H1 (cell line): ENCODE measurements at regions not wholly inside any gene's neighbourhood (a gene's known extent, or its start where the extent isn't known, plus 50 kb on each side); places are given as distances from the start of the nearest gene placed in this dataset.

ENCODE experiments used
- CTCF ChIA-PET: fragments of 300-600 bp; sonication (Branson Sonifier 250); formaldehyde crosslinking; loops from one replicate; lab custom pipeline; 2021; ENCODE audit not compliant: partially characterized antibody; lab: Charles Lee
- POLR2A ChIA-PET: fragments of 300-600 bp; sonication (Branson Sonifier 250); formaldehyde crosslinking; loops from one replicate; lab custom pipeline; 2021; ENCODE audit warnings: inconsistent platforms; ENCODE audit not compliant: partially characterized antibody; lab: Charles Lee
- DNase-seq, 2 experiments: peaks; one replicate each; pipeline versions ENCODE4 v3.0.0 to v3.0.0-alpha.2; 2010 to 2022; ENCODE audit warnings: low spot score in 2 of 2, low read depth in 1 of 2, mixed read lengths in 1 of 2
- FAIRE-seq: peaks from 2 replicates; lab custom pipeline; 2011; peaks lifted over from hg19 to GRCh38; lab: Jason Lieb, UNC
- H2AFZ ChIP-seq: 2 replicates; pipeline ENCODE4 v1.8.1; 2012; ENCODE audit warnings: low read length, inconsistent platforms
- H2AK5ac ChIP-seq: 2 replicates; pipeline ENCODE4 v1.6.1; 2013; ENCODE audit warnings: low read depth, low read length
- H2BK120ac ChIP-seq: replicated peaks from 2 replicates; pipeline ENCODE3; 2013; ENCODE audit warnings: low read depth, low read length, inconsistent platforms
- H2BK12ac ChIP-seq: 2 replicates; pipeline ENCODE4 v1.6.1; 2013; ENCODE audit warnings: low read depth, low read length
- H2BK15ac ChIP-seq: 2 replicates; pipeline ENCODE4 v1.6.1; 2013; ENCODE audit warnings: low read length
- H2BK20ac ChIP-seq: 2 replicates; pipeline ENCODE4 v1.6.1; 2013; ENCODE audit warnings: low read length
- H2BK5ac ChIP-seq: 2 replicates; pipeline ENCODE4 v1.6.1; 2013; ENCODE audit warnings: low read depth, low read length
- H3K14ac ChIP-seq: 2 replicates; pipeline ENCODE4 v1.6.1; 2013; ENCODE audit warnings: inconsistent platforms; ENCODE audit not compliant: insufficient read length
- H3K18ac ChIP-seq: 2 replicates; pipeline ENCODE4 v1.6.1; 2013; ENCODE audit warnings: low read length; ENCODE audit errors: extremely low read depth
- H3K23ac ChIP-seq: 2 replicates; pipeline ENCODE4 v1.6.1; 2013; ENCODE audit warnings: inconsistent platforms; ENCODE audit not compliant: insufficient read length
- H3K23me2 ChIP-seq: 2 replicates; pipeline ENCODE4 v1.6.1; 2013; ENCODE audit warnings: low read depth, low read length
- H3K27ac ChIP-seq: 2 replicates; pipeline ENCODE4 v1.6.1; 2011; ENCODE audit warnings: low read depth, low read length, inconsistent platforms
- H3K27me3 ChIP-seq, 4 experiments: replicated peaks in 1 of 4; 1 replicate in 1 of 4; 2 replicates in 3 of 4; pipeline versions ENCODE4 v1.6.1 to v1.8.1; 2011 to 2013; ENCODE audit warnings: low read length in 3 of 4, mild to moderate bottlenecking in 3 of 4, inconsistent platforms in 2 of 4, mixed read lengths in 2 of 4, moderate library complexity in 1 of 4; ENCODE audit not compliant: control insufficient read depth in 3 of 4, insufficient read depth in 3 of 4; ENCODE audit errors: extremely low read depth in 1 of 4
- H3K36me3 ChIP-seq, 4 experiments: 2 replicates each; pipeline versions ENCODE4 v1.6.1 to v1.8.1; 2011 to 2013; ENCODE audit warnings: mild to moderate bottlenecking in 4 of 4, low read length in 3 of 4, moderate library complexity in 2 of 4, control low read depth in 1 of 4, inconsistent platforms in 1 of 4; ENCODE audit not compliant: insufficient read depth in 4 of 4, control insufficient read depth in 2 of 4
- H3K4ac ChIP-seq: replicated peaks from 2 replicates; pipeline ENCODE3; 2013; ENCODE audit warnings: low read length, low read depth, mixed read lengths, inconsistent platforms; ENCODE audit not compliant: insufficient read length
- H3K4me1 ChIP-seq, 4 experiments: replicated peaks in 1 of 4; 1 replicate in 1 of 4; 2 replicates in 3 of 4; pipeline versions ENCODE4 v1.6.1 to v1.8.1; 2011 to 2013; ENCODE audit warnings: low read length in 3 of 4, inconsistent platforms in 2 of 4, mixed read lengths in 1 of 4; ENCODE audit not compliant: insufficient read depth in 4 of 4, control insufficient read depth in 3 of 4
- H3K4me2 ChIP-seq, 2 experiments: 2 replicates each; pipeline versions ENCODE4 v1.6.1 to v1.8.1; 2011 to 2013; ENCODE audit warnings: low read depth in 2 of 2, low read length in 2 of 2, control low read depth in 1 of 2, inconsistent platforms in 1 of 2, mild to moderate bottlenecking in 1 of 2; ENCODE audit not compliant: insufficient read depth in 1 of 2
- H3K4me3 ChIP-seq, 4 experiments: fragments of 200-600, 300-600 bp in 1 of 4; sonication (generic), shearing (Covaris generic), sonication (Bioruptor Twin) in 1 of 4; 2 replicates each; pipeline versions ENCODE4 v1.5.1 to v1.8.1; 2011 to 2016; ENCODE audit warnings: low read length in 4 of 4, low read depth in 3 of 4, control low read depth in 2 of 4, inconsistent platforms in 2 of 4, mild to moderate bottlenecking in 2 of 4, mixed read lengths in 1 of 4, moderate library complexity in 1 of 4; ENCODE audit not compliant: insufficient read depth in 2 of 4; ENCODE audit errors: extremely low read depth in 1 of 4
- H3K56ac ChIP-seq: replicated peaks from 2 replicates; pipeline ENCODE3; 2013; ENCODE audit warnings: low read depth, mild to moderate bottlenecking, mixed read lengths, low read length, inconsistent platforms; ENCODE audit not compliant: insufficient read length
- H3K79me1 ChIP-seq: 2 replicates; pipeline ENCODE4 v1.6.1; 2013; ENCODE audit warnings: low read depth, low read length, control low read depth
- H3K79me2 ChIP-seq, 2 experiments: 2 replicates each; pipeline versions ENCODE4 v1.6.1 to v1.8.1; 2012 to 2013; ENCODE audit warnings: low read length in 2 of 2, mild to moderate bottlenecking in 2 of 2, inconsistent platforms in 1 of 2; ENCODE audit not compliant: insufficient read depth in 2 of 2, control insufficient read depth in 1 of 2
- H3K9ac ChIP-seq, 4 experiments: replicated peaks in 1 of 4; 1 replicate in 1 of 4; 2 replicates in 3 of 4; pipeline versions ENCODE4 v1.6.1 to v1.8.1; 2011 to 2013; ENCODE audit warnings: low read depth in 3 of 4, low read length in 3 of 4, control low read depth in 2 of 4, mild to moderate bottlenecking in 2 of 4, moderate library complexity in 2 of 4, inconsistent platforms in 1 of 4; ENCODE audit errors: extremely low read depth in 1 of 4
- H3K9me3 ChIP-seq, 2 experiments: 2 replicates each; pipeline versions ENCODE4 v1.6.1 to v1.8.1; 2012 to 2013; ENCODE audit warnings: mild to moderate bottlenecking in 2 of 2, moderate library complexity in 2 of 2, control low read depth in 1 of 2, inconsistent platforms in 1 of 2, low read depth in 1 of 2, low read length in 1 of 2, mixed read lengths in 1 of 2; ENCODE audit not compliant: insufficient read depth in 2 of 2
- H4K20me1 ChIP-seq, 2 experiments: replicated peaks in 1 of 2; 2 replicates each; pipeline versions ENCODE3 to v1.8.1; 2011 to 2013; ENCODE audit warnings: inconsistent platforms in 2 of 2, low read length in 2 of 2, mild to moderate bottlenecking in 1 of 2; ENCODE audit not compliant: insufficient read depth in 2 of 2, control insufficient read depth in 1 of 2
- H4K5ac ChIP-seq: 2 replicates; pipeline ENCODE4 v1.6.1; 2013; ENCODE audit warnings: low read length, low read depth, mixed read lengths, inconsistent platforms; ENCODE audit not compliant: insufficient read length
- H4K8ac ChIP-seq: 2 replicates; pipeline ENCODE4 v1.8.0; 2013; ENCODE audit warnings: mild to moderate bottlenecking, moderate library complexity, low read length, inconsistent platforms; ENCODE audit not compliant: insufficient read depth; ENCODE audit errors: extremely low read depth
- H4K91ac ChIP-seq: replicated peaks from 2 replicates; pipeline ENCODE3; 2013; ENCODE audit warnings: low read length, mixed read lengths, inconsistent platforms; ENCODE audit not compliant: insufficient read length
- BCL11A ChIP-seq, 2 experiments: IDR thresholded peaks; one replicate each; pipeline ENCODE4 v1.6.1; 2011; ENCODE audit warnings: low read depth in 2 of 2, low read length in 2 of 2, mild to moderate bottlenecking in 2 of 2
- CREB1 ChIP-seq: IDR thresholded peaks from 2 replicates; pipeline ENCODE4 v1.6.1; 2012; ENCODE audit warnings: inconsistent platforms
- EGR1 ChIP-seq: IDR thresholded peaks from 2 replicates; pipeline ENCODE4 v1.6.1; 2011; ENCODE audit warnings: low read depth, low read length, borderline replicate concordance
- EP300 ChIP-seq, 2 experiments: IDR thresholded peaks; 1 replicate in 1 of 2; 2 replicates in 1 of 2; pipeline ENCODE4 v1.6.1; 2011 to 2012; ENCODE audit warnings: low read depth in 2 of 2, low read length in 2 of 2, mild to moderate bottlenecking in 2 of 2, borderline replicate concordance in 1 of 2, inconsistent platforms in 1 of 2, moderate library complexity in 1 of 2
- GABPA ChIP-seq: IDR thresholded peaks from 2 replicates; pipeline ENCODE4 v1.6.1; 2011; ENCODE audit warnings: mild to moderate bottlenecking, low read length, moderate library complexity, borderline replicate concordance; ENCODE audit not compliant: insufficient read depth
- RBBP5 ChIP-seq: IDR thresholded peaks from 2 replicates; pipeline ENCODE4 v1.7.1; 2012; ENCODE audit warnings: low read depth, mild to moderate bottlenecking, inconsistent platforms, low read length, moderate library complexity, borderline replicate concordance
- SP2 ChIP-seq: IDR thresholded peaks from 2 replicates; pipeline ENCODE4 v1.6.1; 2012; ENCODE audit warnings: mild to moderate bottlenecking, low read length, inconsistent platforms
- WGBS, 2 experiments: shearing (Covaris generic) in 1 of 2; methylation state at CpG; one replicate each; pipeline versions ENCODE4 v1.1.6 to v1.1.7; 2013 to 2015; ENCODE audit warnings: low lambda C conversion rate in 2 of 2, mixed read lengths in 2 of 2, inconsistent platforms in 1 of 2, low coverage in 1 of 2, missing lambda C conversion rate in 1 of 2; ENCODE audit not compliant: insufficient replicate concordance in 2 of 2, insufficient coverage in 1 of 2, insufficient read length in 1 of 2; ENCODE audit errors: extremely low coverage in 1 of 2, missing lambda C conversion rate in 1 of 2; 5-methylcytosine and 5-hydroxymethylcytosine counted together

DNA sequence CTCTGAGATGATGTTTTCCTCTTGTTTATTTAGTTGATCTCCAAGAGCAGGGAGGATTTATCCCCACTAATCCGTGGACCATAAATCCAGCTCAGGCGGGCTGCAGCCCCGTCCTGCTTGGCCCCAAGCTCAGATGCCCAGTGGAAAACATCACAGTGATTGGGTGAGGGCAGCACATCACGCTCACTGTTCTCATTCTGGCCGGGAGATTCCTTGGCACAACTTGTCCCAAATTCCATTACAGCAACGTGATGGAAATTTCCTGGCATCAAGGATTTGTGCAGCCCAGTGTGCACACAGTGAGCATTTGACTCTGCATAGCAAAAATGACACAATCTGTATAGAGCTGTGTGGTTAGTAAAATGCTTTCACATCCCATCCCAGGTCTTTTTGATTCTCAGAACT, 96.8 kb downstream of the VAPA start:
- Histone ChIP-seq H3K23me2 (peaks cover 7% of the 10 kb centered on the region; the same call in 1 of the 2 replicates), H3K27me3 (no peaks in the 10 kb centered on the region), H2BK12ac (no peak overlapping the region), H3K4ac (no peak overlapping the region), H4K91ac (no peak overlapping the region), H3K9ac (no peak overlapping the region), H3K14ac (no peak overlapping the region), H3K4me3 (no peak overlapping the region), H2AFZ (no peak overlapping the region), H2BK15ac (no peak overlapping the region), H3K79me2 (no peaks in the 10 kb centered on the region), H3K4me1 (no peaks in the 10 kb centered on the region; a peak in 1 of 7 replicates), H2BK20ac (no peak overlapping the region), H3K36me3 (no peaks in the 10 kb centered on the region), H2BK5ac (no peak overlapping the region), H3K79me1 (no peaks in the 10 kb centered on the region), H4K5ac (no peak overlapping the region), H3K23ac (no peak overlapping the region), H3K18ac (no peak overlapping the region), H2BK120ac (no peak overlapping the region), H4K8ac (no peak overlapping the region), H4K20me1 (peaks cover 0 to 2% of the 10 kb centered on the region in 2 experiments), H3K9me3 (no peaks in the 10 kb centered on the region), H3K27ac (no peak overlapping the region), H3K4me2 (no peak overlapping the region), H3K56ac (no peak overlapping the region), H2AK5ac (no peak overlapping the region)
- FAIRE-seq = no peak
- 82% methylated on average over 6 of the region's 6 CpGs; no CpG with 5 or more reads in 1 of the 2 experiments for WGBS, 2 experiments
- no peak for DNase-seq
- ChIA-PET POLR2A (no interaction called here), CTCF (interaction anchor here (0.6 kb wide), 1 partner anchor 26 kb away, joined by 3 read pairs; no protein-coding TSS in a partner anchor)
- TF ChIP-seq EGR1 (no peak), CREB1 (no peak), EP300 (IDR thresholded peaks at IDR 0.05; ENCODE audit: borderline replicate concordance in 1 of 2, low read depth in 2 of 2, low read length in 2 of 2) (no peak), GABPA (no peak), BCL11A (IDR thresholded peaks at IDR 0.05; ENCODE audit: low read depth in 2 of 2, low read length in 2 of 2) (no peak), RBBP5 (no peak), SP2 (no peak)
